GM23338 (cell line): ENCODE measurements at regions not wholly inside any gene's neighbourhood (a gene's known extent, or its start where the extent isn't known, plus 50 kb on each side); places are given as distances from the start of the nearest gene placed in this dataset.

ENCODE experiments used
- ATAC-seq: fragments of 200-7000 bp; cut with Tn5 transposase; 3 replicates; pipeline ENCODE4 v1.9.1; 2020
- DNase-seq: peaks from one replicate; pipeline ENCODE4 v3.0.0-alpha.2; 2015; ENCODE audit warnings: low spot score
- H2AFZ ChIP-seq: fragments of 200-600 bp; sonication (generic); 2 replicates; pipeline ENCODE4 v1.8.0; 2016; ENCODE audit warnings: antibody characterized with exemption, mild to moderate bottlenecking, moderate library complexity
- H3F3A ChIP-seq: fragments of 200-600 bp; sonication (generic); replicated peaks from 2 replicates; pipeline ENCODE4 v1.8.0; 2017; ENCODE audit warnings: antibody characterized with exemption, mixed run types, low read depth
- H3K27ac ChIP-seq: fragments of 200-600 bp; sonication (generic); 2 replicates; pipeline ENCODE4 v1.6.1; 2016; ENCODE audit warnings: low read depth
- H3K27me3 ChIP-seq: fragments of 200-600 bp; sonication (generic); 2 replicates; pipeline ENCODE4 v1.8.0; 2016; ENCODE audit warnings: mild to moderate bottlenecking, mixed run types, moderate library complexity; ENCODE audit not compliant: insufficient read depth
- H3K36me3 ChIP-seq: fragments of 200-600 bp; sonication (generic); 2 replicates; pipeline ENCODE4 v1.8.0; 2016; ENCODE audit warnings: mild to moderate bottlenecking; ENCODE audit not compliant: insufficient read depth
- H3K4me1 ChIP-seq: fragments of 200-600 bp; sonication (generic); 2 replicates; pipeline ENCODE4 v1.8.0; 2016; ENCODE audit warnings: mild to moderate bottlenecking, moderate library complexity; ENCODE audit not compliant: insufficient read depth
- H3K4me2 ChIP-seq: fragments of 200-600 bp; sonication (generic); 2 replicates; pipeline ENCODE4 v1.7.1; 2017; ENCODE audit warnings: mixed run types
- H3K4me3 ChIP-seq: fragments of 200-600 bp; sonication (generic); 2 replicates; pipeline ENCODE4 v1.6.1; 2016; ENCODE audit warnings: mixed run types
- H3K79me2 ChIP-seq: fragments of 200-600 bp; sonication (generic); replicated peaks from 2 replicates; pipeline ENCODE4 v1.8.0; 2017; ENCODE audit warnings: mild to moderate bottlenecking; ENCODE audit not compliant: insufficient read depth
- H3K9me2 ChIP-seq: fragments of 200-600 bp; sonication (generic); 2 replicates; pipeline ENCODE4 v1.8.0; 2017; ENCODE audit not compliant: insufficient read depth
- H4K20me1 ChIP-seq: fragments of 200-600 bp; sonication (generic); replicated peaks from 2 replicates; pipeline ENCODE4 v1.8.0; 2017; ENCODE audit warnings: mild to moderate bottlenecking; ENCODE audit not compliant: insufficient read depth
- H3K27ac Mint-ChIP-seq: 2 replicates; pipeline ENCODE4 v1.8.0; 2020; ENCODE audit warnings: inconsistent platforms, mild to moderate bottlenecking, moderate library complexity, mixed read lengths
- H3K27me3 Mint-ChIP-seq: 3 replicates; pipeline ENCODE4 v1.8.0; 2022; ENCODE audit warnings: low read depth, mild to moderate bottlenecking, moderate library complexity, mixed read lengths, inconsistent platforms; ENCODE audit not compliant: insufficient read depth, poor library complexity
- H3K36me3 Mint-ChIP-seq: 3 replicates; pipeline ENCODE4 v1.8.0; 2021; ENCODE audit warnings: low read depth, mild to moderate bottlenecking, inconsistent platforms, moderate library complexity, mixed read lengths
- H3K4me1 Mint-ChIP-seq: 3 replicates; pipeline ENCODE4 v1.8.0; 2020; ENCODE audit warnings: mild to moderate bottlenecking, inconsistent platforms, mixed read lengths
- H3K4me3 Mint-ChIP-seq: 3 replicates; pipeline ENCODE4 v1.8.0; 2021; ENCODE audit warnings: moderate library complexity, mild to moderate bottlenecking, inconsistent platforms, mixed read lengths
- H3K9me3 Mint-ChIP-seq: 3 replicates; pipeline ENCODE4 v1.8.0; 2020; ENCODE audit warnings: moderate library complexity, mild to moderate bottlenecking, inconsistent platforms, mixed read lengths
- EZH2 ChIP-seq: fragments of 200-600 bp; sonication (generic); IDR thresholded peaks from one replicate; pipeline ENCODE4 v1.8.0; 2017; ENCODE audit warnings: antibody characterized with exemption, mild to moderate bottlenecking, low read depth; ENCODE audit not compliant: unreplicated experiment
- JUNB ChIP-seq: IDR thresholded peaks from one replicate; pipeline ENCODE4 v1.6.1; 2016; ENCODE audit warnings: antibody characterized with exemption; ENCODE audit not compliant: unreplicated experiment
- STAT1 ChIP-seq: IDR thresholded peaks from one replicate; pipeline ENCODE4 v1.6.1; 2016; ENCODE audit warnings: antibody characterized with exemption; ENCODE audit not compliant: unreplicated experiment
- TF ChIP-seq, protein P1 (sequence below): IDR thresholded peaks from 2 replicates; pipeline ENCODE4 v1.6.1; 2016; ENCODE audit warnings: antibody characterized with exemption
- TF ChIP-seq, protein P2 (sequence below): IDR thresholded peaks from one replicate; pipeline ENCODE4 v1.6.1; 2018; ENCODE audit warnings: antibody characterized with exemption; ENCODE audit not compliant: unreplicated experiment

DNA sequence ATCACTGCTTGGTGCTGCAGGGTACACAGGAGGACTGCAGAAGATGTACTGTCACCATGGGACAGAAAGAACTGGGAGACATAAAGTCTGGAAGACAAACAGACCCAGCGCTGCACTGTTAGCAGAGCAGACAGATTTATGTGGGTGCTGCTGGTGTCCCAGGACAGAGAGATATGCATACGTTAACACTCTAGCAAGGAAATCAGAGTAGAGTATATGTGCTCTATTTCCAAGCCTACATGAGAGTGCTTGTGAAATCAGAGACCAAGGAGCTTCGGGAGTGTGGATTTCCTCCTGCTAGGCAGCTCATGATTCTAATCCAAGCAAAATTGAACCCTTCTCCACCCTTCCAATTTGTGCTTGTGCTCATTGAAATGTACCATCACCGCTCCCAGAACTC is 416.5 kb downstream of the VRK1 start (continued):
- TF ChIP-seq JUNB: no peak
- TF ChIP-seq, protein P1, sequence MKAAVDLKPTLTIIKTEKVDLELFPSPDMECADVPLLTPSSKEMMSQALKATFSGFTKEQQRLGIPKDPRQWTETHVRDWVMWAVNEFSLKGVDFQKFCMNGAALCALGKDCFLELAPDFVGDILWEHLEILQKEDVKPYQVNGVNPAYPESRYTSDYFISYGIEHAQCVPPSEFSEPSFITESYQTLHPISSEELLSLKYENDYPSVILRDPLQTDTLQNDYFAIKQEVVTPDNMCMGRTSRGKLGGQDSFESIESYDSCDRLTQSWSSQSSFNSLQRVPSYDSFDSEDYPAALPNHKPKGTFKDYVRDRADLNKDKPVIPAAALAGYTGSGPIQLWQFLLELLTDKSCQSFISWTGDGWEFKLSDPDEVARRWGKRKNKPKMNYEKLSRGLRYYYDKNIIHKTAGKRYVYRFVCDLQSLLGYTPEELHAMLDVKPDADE: no peak
- no peak for TF ChIP-seq STAT1
- TF ChIP-seq, protein P2, sequence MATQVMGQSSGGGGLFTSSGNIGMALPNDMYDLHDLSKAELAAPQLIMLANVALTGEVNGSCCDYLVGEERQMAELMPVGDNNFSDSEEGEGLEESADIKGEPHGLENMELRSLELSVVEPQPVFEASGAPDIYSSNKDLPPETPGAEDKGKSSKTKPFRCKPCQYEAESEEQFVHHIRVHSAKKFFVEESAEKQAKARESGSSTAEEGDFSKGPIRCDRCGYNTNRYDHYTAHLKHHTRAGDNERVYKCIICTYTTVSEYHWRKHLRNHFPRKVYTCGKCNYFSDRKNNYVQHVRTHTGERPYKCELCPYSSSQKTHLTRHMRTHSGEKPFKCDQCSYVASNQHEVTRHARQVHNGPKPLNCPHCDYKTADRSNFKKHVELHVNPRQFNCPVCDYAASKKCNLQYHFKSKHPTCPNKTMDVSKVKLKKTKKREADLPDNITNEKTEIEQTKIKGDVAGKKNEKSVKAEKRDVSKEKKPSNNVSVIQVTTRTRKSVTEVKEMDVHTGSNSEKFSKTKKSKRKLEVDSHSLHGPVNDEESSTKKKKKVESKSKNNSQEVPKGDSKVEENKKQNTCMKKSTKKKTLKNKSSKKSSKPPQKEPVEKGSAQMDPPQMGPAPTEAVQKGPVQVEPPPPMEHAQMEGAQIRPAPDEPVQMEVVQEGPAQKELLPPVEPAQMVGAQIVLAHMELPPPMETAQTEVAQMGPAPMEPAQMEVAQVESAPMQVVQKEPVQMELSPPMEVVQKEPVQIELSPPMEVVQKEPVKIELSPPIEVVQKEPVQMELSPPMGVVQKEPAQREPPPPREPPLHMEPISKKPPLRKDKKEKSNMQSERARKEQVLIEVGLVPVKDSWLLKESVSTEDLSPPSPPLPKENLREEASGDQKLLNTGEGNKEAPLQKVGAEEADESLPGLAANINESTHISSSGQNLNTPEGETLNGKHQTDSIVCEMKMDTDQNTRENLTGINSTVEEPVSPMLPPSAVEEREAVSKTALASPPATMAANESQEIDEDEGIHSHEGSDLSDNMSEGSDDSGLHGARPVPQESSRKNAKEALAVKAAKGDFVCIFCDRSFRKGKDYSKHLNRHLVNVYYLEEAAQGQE: no peak

DNA sequence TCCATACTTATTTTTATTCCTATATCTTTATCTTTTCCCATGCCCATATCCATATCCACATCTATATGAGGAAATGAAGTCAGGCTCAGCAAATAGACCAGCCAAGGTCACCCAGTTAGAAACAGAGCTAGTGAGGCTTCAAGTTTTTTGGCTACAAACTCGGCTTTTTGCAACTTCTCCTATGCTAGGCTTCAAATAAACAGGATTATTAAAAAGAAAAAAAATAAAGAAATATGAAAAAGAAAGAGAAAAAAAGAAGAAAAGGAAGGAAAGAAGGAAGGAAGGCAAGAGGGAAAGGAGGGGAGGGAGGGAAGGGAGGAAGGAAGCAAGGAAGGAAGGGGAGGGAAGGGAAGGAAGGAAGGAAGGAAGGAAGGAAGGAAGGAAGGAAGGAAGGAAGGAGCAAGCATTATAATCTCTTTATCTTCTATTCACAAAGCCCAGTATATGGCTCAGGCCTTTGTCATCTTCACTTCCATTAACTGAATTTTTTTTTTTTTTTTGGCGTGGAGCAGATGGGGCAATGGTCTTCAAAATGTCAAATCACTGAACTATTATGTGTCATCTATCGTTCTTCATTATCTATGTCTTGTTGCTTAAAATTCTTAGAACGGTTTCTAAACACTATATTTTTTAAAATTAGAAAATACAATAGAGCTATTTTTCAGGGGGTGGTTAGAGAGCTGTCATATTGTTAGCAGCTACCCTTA is 418.2 kb downstream of the VRK1 start:
- Mint-ChIP-seq H3K36me3 (no peaks in the 10 kb centered on the region), H3K9me3 (no peaks in the 10 kb centered on the region), H3K27me3 (peaks cover 7% of the 10 kb centered on the region), H3K4me3 (no peak overlapping the region), H3K27ac (no peak overlapping the region), H3K4me1 (peaks cover 38% of the 10 kb centered on the region)
- ATAC-seq: no peak
- H3K4me2 ChIP-seq: no peak overlapping the region
- H3K9me2 ChIP-seq: no peaks in the 10 kb centered on the region
- H3K4me1 ChIP-seq: peaks cover 17% of the 10 kb centered on the region
- DNase-seq: no peak
- no peak overlapping the region for H3K27ac ChIP-seq
- H3K27me3 ChIP-seq: peaks cover 12% of the 10 kb centered on the region
- no peaks in the 10 kb centered on the region for H3K36me3 ChIP-seq
- TF ChIP-seq JUNB (no peak), EZH2 (no peak)
- H3F3A ChIP-seq: no peaks in the 10 kb centered on the region
- H3K4me3 ChIP-seq: no peak overlapping the region
- no peaks in the 10 kb centered on the region for H4K20me1 ChIP-seq
- H3K79me2 ChIP-seq: no peaks in the 10 kb centered on the region
- H2AFZ ChIP-seq: no peak overlapping the region

DNA sequence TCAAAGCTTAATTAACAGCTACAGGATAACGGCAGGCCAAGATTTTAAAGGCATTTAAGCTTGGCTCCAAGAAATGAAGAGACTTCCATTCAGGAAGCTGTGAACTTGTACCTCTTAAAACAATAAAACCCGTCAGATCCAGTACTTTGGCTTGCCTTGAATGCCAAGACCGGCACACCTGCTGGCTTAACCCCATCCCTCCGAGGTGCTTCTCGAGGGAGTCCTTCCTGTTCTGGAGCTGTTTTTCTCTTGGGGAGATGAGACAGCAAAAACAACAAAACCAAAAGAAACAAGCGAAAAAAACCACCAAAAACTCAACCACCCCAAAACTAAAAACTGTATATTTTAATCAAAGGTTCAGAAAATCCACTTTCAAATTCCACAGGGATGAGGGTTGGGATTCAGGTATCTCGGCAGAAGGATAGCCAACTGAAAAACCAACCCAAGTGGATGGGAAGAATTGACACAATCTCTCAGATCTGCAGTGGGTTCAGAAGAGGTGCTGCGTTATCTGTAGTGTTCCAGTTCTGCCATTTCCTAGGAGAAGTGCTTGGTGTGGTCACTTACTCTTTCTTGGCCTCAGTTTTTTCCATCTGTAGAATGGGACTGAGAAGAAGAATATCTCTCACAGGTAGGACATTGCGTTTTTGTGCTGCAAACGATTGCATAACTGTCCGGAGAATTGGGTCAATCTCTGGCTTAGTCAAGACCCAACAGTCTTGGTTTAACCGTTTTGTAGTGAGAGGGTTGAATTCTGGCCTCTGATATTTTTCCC is 420.1 kb downstream of the VRK1 start:
- peaks cover 25% of the 10 kb centered on the region for H3K4me1 ChIP-seq
- H3K27ac Mint-ChIP-seq: peak overlapping the region; percentile 74
- no peak; the same call in 2 of the 3 replicates for ATAC-seq
- no peaks in the 10 kb centered on the region for H3K9me3 Mint-ChIP-seq
- no peaks in the 10 kb centered on the region for H4K20me1 ChIP-seq
- peaks cover 12% of the 10 kb centered on the region for H3K27me3 ChIP-seq
- H3K4me2 ChIP-seq: peak overlapping the region; percentile 95
- no peaks in the 10 kb centered on the region for H3K79me2 ChIP-seq
- H3K36me3 Mint-ChIP-seq: no peaks in the 10 kb centered on the region
- peak; percentile 55 for DNase-seq
- no peaks in the 10 kb centered on the region for H3F3A ChIP-seq
- H3K4me3 ChIP-seq: no peak overlapping the region; the same call in 1 of the 2 replicates
- H3K4me3 Mint-ChIP-seq: peak overlapping the region; percentile 71
- peaks cover 7% of the 10 kb centered on the region for H3K27me3 Mint-ChIP-seq
- peak overlapping the region; percentile 42; the same call in 1 of the 2 replicates for H3K27ac ChIP-seq
- no peaks in the 10 kb centered on the region for H3K9me2 ChIP-seq
- H2AFZ ChIP-seq: no peak overlapping the region
- H3K4me1 Mint-ChIP-seq: peaks cover 45% of the 10 kb centered on the region
- H3K36me3 ChIP-seq: no peaks in the 10 kb centered on the region
- TF ChIP-seq, protein P1: no peak
